Mesenchymal stem cell (in vitro differentiated cells and primary cell): ENCODE measurements at regions not wholly inside any gene's neighbourhood (a gene's known extent, or its start where the extent isn't known, plus 50 kb on each side); places are given as distances from the start of the nearest gene placed in this dataset.

ENCODE experiments used
- DNase-seq: peaks from one replicate; pipeline ENCODE4 v3.0.0-alpha.2; 2013
- H2AFZ ChIP-seq: one replicate; pipeline ENCODE4 v1.6.1; 2013; ENCODE audit warnings: low read depth, mild to moderate bottlenecking, control low read depth, inconsistent platforms, low read length, moderate library complexity
- H2AK5ac ChIP-seq: 2 replicates; pipeline ENCODE4 v1.6.1; 2013; ENCODE audit warnings: low read length, moderate library complexity, mild to moderate bottlenecking, inconsistent platforms; ENCODE audit not compliant: severe bottlenecking
- H2BK120ac ChIP-seq: one replicate; pipeline ENCODE4 v1.6.1; 2013; ENCODE audit warnings: low read depth, mild to moderate bottlenecking, inconsistent platforms, low read length, moderate library complexity
- H2BK12ac ChIP-seq, 2 experiments: one replicate each; pipeline ENCODE4 v1.6.1; 2013; ENCODE audit warnings: inconsistent platforms in 2 of 2, low read length in 2 of 2, mild to moderate bottlenecking in 2 of 2, moderate library complexity in 2 of 2, control low read depth in 1 of 2
- H2BK15ac ChIP-seq: one replicate; pipeline ENCODE4 v1.6.1; 2013; ENCODE audit warnings: mild to moderate bottlenecking, low read depth, inconsistent platforms; ENCODE audit not compliant: poor library complexity, severe bottlenecking
- H2BK5ac ChIP-seq: 2 replicates; pipeline ENCODE4 v1.6.1; 2013; ENCODE audit warnings: low read depth, mild to moderate bottlenecking, low read length, control low read depth, inconsistent platforms; ENCODE audit not compliant: poor library complexity, severe bottlenecking
- H3K14ac ChIP-seq, 2 experiments: one replicate each; pipeline ENCODE4 v1.6.1; 2013; ENCODE audit warnings: inconsistent platforms in 2 of 2, low read length in 2 of 2, control low read depth in 1 of 2, mild to moderate bottlenecking in 1 of 2, moderate library complexity in 1 of 2
- H3K18ac ChIP-seq, 2 experiments: one replicate each; pipeline ENCODE4 v1.6.1; 2013; ENCODE audit warnings: inconsistent platforms in 2 of 2, low read length in 2 of 2, control low read depth in 1 of 2, low read depth in 1 of 2, mild to moderate bottlenecking in 1 of 2
- H3K23ac ChIP-seq, 2 experiments: one replicate each; pipeline ENCODE4 v1.6.1; 2013; ENCODE audit warnings: inconsistent platforms in 2 of 2, low read length in 2 of 2, mild to moderate bottlenecking in 2 of 2, moderate library complexity in 2 of 2, control low read depth in 1 of 2
- H3K27ac ChIP-seq: 2 replicates; pipeline ENCODE4 v1.5.1; 2013; ENCODE audit warnings: mild to moderate bottlenecking, moderate library complexity, low read length, control low read depth, inconsistent platforms; ENCODE audit not compliant: poor library complexity, severe bottlenecking
- H3K27me3 ChIP-seq, 2 experiments: 2 replicates each; pipeline versions ENCODE4 v1.6.1 to v1.7.0; 2013; ENCODE audit warnings: low read length in 2 of 2, mild to moderate bottlenecking in 2 of 2, moderate library complexity in 2 of 2, control low read depth in 1 of 2, inconsistent platforms in 1 of 2; ENCODE audit not compliant: control insufficient read depth in 1 of 2, insufficient read depth in 1 of 2
- H3K36me3 ChIP-seq, 2 experiments: 2 replicates each; pipeline versions ENCODE4 v1.6.1 to v1.7.0; 2013; ENCODE audit warnings: low read length in 2 of 2, control low read depth in 1 of 2, inconsistent platforms in 1 of 2, low read depth in 1 of 2, mild to moderate bottlenecking in 1 of 2; ENCODE audit not compliant: insufficient read depth in 2 of 2, control insufficient read depth in 1 of 2
- H3K4ac ChIP-seq, 2 experiments: one replicate each; pipeline ENCODE4 v1.6.1; 2013; ENCODE audit warnings: inconsistent platforms in 2 of 2, low read length in 2 of 2, mild to moderate bottlenecking in 2 of 2, moderate library complexity in 2 of 2, control low read depth in 1 of 2, low read depth in 1 of 2
- H3K4me1 ChIP-seq: 2 replicates; pipeline ENCODE4 v1.6.1; 2013; ENCODE audit warnings: low read depth, low read length, control low read depth; ENCODE audit not compliant: control insufficient read depth, insufficient read depth
- H3K4me2 ChIP-seq: 2 replicates; pipeline ENCODE4 v1.6.1; 2013; ENCODE audit warnings: low read length, mild to moderate bottlenecking, inconsistent platforms; ENCODE audit not compliant: poor library complexity, severe bottlenecking
- H3K4me3 ChIP-seq, 2 experiments: 2 replicates each; pipeline versions ENCODE4 v1.5.1 to v1.7.0; 2013; ENCODE audit warnings: low read length in 2 of 2, mild to moderate bottlenecking in 2 of 2, control low read depth in 1 of 2, low read depth in 1 of 2; ENCODE audit not compliant: insufficient read depth in 1 of 2
- H3K79me1 ChIP-seq: replicated peaks from 2 replicates; pipeline ENCODE4 v1.6.1; 2013; ENCODE audit warnings: mild to moderate bottlenecking, control low read depth, low read length, inconsistent platforms; ENCODE audit not compliant: poor library complexity, severe bottlenecking
- H3K9ac ChIP-seq: 2 replicates; pipeline ENCODE4 v1.7.0; 2013; ENCODE audit warnings: mild to moderate bottlenecking, low read length, moderate library complexity
- H3K9me3 ChIP-seq: 2 replicates; pipeline ENCODE4 v1.7.0; 2013; ENCODE audit warnings: mild to moderate bottlenecking, low read length; ENCODE audit not compliant: control insufficient read depth
- H4K8ac ChIP-seq: one replicate; pipeline ENCODE4 v1.6.1; 2013; ENCODE audit warnings: inconsistent platforms, mild to moderate bottlenecking, low read length, moderate library complexity
- H4K91ac ChIP-seq: one replicate; pipeline ENCODE4 v1.6.1; 2013; ENCODE audit warnings: mild to moderate bottlenecking, low read length, inconsistent platforms
- WGBS: methylation state at CpG from one replicate; pipeline ENCODE4 v1.1.7; 2013; ENCODE audit warnings: mixed read lengths; 5-methylcytosine and 5-hydroxymethylcytosine counted together

- peaks cover 16% of the 10 kb centered on the region for H3K4me1 ChIP-seq
- peak overlapping the region; percentile 7 to 70 for H2BK12ac ChIP-seq
- H3K4ac ChIP-seq, result peak overlapping the region in 1 of 2 experiments; percentile 13
- no peak overlapping the region for H3K27ac ChIP-seq
- peaks cover 23% of the 10 kb centered on the region for H3K79me1 ChIP-seq
- H3K4me2 ChIP-seq, result no peak overlapping the region
- H3K18ac ChIP-seq, result peak overlapping the region; percentile 25 to 76
- H2AK5ac ChIP-seq, result no peak overlapping the region
- no peak overlapping the region for H3K9ac ChIP-seq
- WGBS, result 67% methylated on average over 3 of the region's 3 CpGs
- H4K91ac ChIP-seq, result peak overlapping the region; percentile 2
- no peaks in the 10 kb centered on the region for H3K36me3 ChIP-seq
- H2BK5ac ChIP-seq, result no peak overlapping the region
- peak overlapping the region; percentile 80 for H2BK120ac ChIP-seq
- no peaks in the 10 kb centered on the region for H3K27me3 ChIP-seq
- peak overlapping the region; percentile 70 for H2BK15ac ChIP-seq
- H3K4me3 ChIP-seq, result no peak overlapping the region
- no peak overlapping the region for H3K23ac ChIP-seq
- peak overlapping the region; percentile 67 for H4K8ac ChIP-seq
- DNase-seq, result no peak
- H2AFZ ChIP-seq, result no peak overlapping the region
- no peaks in the 10 kb centered on the region for H3K9me3 ChIP-seq
- peak overlapping the region in 1 of 2 experiments; percentile 45 for H3K14ac ChIP-seq
Observed at GRCh38 chr3:159859836-159860235, 128.8 kb upstream of the IL12A start.

- H3K4me3 ChIP-seq, result no peak overlapping the region
- peak overlapping the region; percentile 66 for H4K8ac ChIP-seq
- no peak overlapping the region for H3K9ac ChIP-seq
- H2AFZ ChIP-seq, result no peak overlapping the region
- peak overlapping the region; percentile 38 to 76 for H3K18ac ChIP-seq
- H3K4me1 ChIP-seq, result peaks cover 17% of the 10 kb centered on the region
- H4K91ac ChIP-seq, result peak overlapping the region; percentile 41
- H3K14ac ChIP-seq, result no peak overlapping the region
- peak; percentile 56 for DNase-seq
- H3K4ac ChIP-seq, result peak overlapping the region; percentile 32 to 69
- no peak overlapping the region for H3K23ac ChIP-seq
- H3K79me1 ChIP-seq, result peaks cover 23% of the 10 kb centered on the region
- 50% methylated on average over 4 of the region's 4 CpGs for WGBS
- peak overlapping the region; percentile 75 for H2BK120ac ChIP-seq
- no peaks in the 10 kb centered on the region for H3K9me3 ChIP-seq
- H2AK5ac ChIP-seq, result peak overlapping the region; percentile 31
- H3K27ac ChIP-seq, result no peak overlapping the region
- no peaks in the 10 kb centered on the region for H3K27me3 ChIP-seq
- H2BK12ac ChIP-seq, result peak overlapping the region in 1 of 2 experiments; percentile 45
- H2BK15ac ChIP-seq, result peak overlapping the region; percentile 56
- H2BK5ac ChIP-seq, result no peak overlapping the region
- no peak overlapping the region for H3K4me2 ChIP-seq
- no peaks in the 10 kb centered on the region for H3K36me3 ChIP-seq
Observed at GRCh38 chr3:159860269-159861116, 128.1 kb upstream of the IL12A start.

GRCh38 chr3:159861369-159861987 lies 127.2 kb upstream of the IL12A start:
- peak overlapping the region; percentile 79 to 89 for H3K4ac ChIP-seq
- no peaks in the 10 kb centered on the region for H3K27me3 ChIP-seq
- H3K9me3 ChIP-seq, result no peaks in the 10 kb centered on the region
- H2BK15ac ChIP-seq, result no peak overlapping the region
- no peak overlapping the region for H3K14ac ChIP-seq
- H3K36me3 ChIP-seq, result no peaks in the 10 kb centered on the region
- no peak overlapping the region for H2AK5ac ChIP-seq
- 83% methylated on average over 2 of the region's 4 CpGs for WGBS
- H2BK5ac ChIP-seq, result no peak overlapping the region
- no peak overlapping the region for H3K23ac ChIP-seq
- peaks cover 20% of the 10 kb centered on the region for H3K79me1 ChIP-seq
- peak overlapping the region; percentile 96 for H4K91ac ChIP-seq
- H3K4me3 ChIP-seq, result no peak overlapping the region
- H3K9ac ChIP-seq, result no peak overlapping the region
- peaks cover 13% of the 10 kb centered on the region for H3K4me1 ChIP-seq
- peak overlapping the region; percentile 59 to 79 for H2BK12ac ChIP-seq
- no peak overlapping the region for H3K4me2 ChIP-seq
- H3K18ac ChIP-seq, result peak overlapping the region; percentile 88 to 94
- no peak overlapping the region for H2BK120ac ChIP-seq
- peak overlapping the region; percentile 98 for H4K8ac ChIP-seq
- H3K27ac ChIP-seq, result no peak overlapping the region
- no peak overlapping the region for H2AFZ ChIP-seq
- peak; percentile 50 for DNase-seq

- Histone ChIP-seq H2BK15ac (no peak overlapping the region), H2AFZ (no peak overlapping the region), H2BK5ac (no peak overlapping the region), H3K79me1 (peaks cover 13% of the 10 kb centered on the region), H4K8ac (no peak overlapping the region), H3K4ac (no peak overlapping the region), H3K18ac (peak overlapping the region in 1 of 2 experiments; percentile 37), H3K4me2 (no peak overlapping the region), H3K9ac (peak overlapping the region; percentile 28), H3K23ac (no peak overlapping the region), H2BK12ac (peak overlapping the region in 1 of 2 experiments; percentile 6), H3K27me3 (no peaks in the 10 kb centered on the region), H4K91ac (no peak overlapping the region), H3K4me3 (peak overlapping the region in 1 of 2 experiments; percentile 21), H3K4me1 (peaks cover 6% of the 10 kb centered on the region), H2AK5ac (no peak overlapping the region), H3K36me3 (peaks cover 3 to 12% of the 10 kb centered on the region in 2 experiments), H2BK120ac (no peak overlapping the region), H3K27ac (no peak overlapping the region), H3K9me3 (no peaks in the 10 kb centered on the region), H3K14ac (peak overlapping the region in 1 of 2 experiments; percentile 53)
- no peak for DNase-seq
- WGBS, result 92% methylated on average over 2 of the region's 2 CpGs
Observed at GRCh38 chr3:159865041-159865579, 123.5 kb upstream of the IL12A start.
